Effector CD4-positive, alpha-beta T cell (primary cell): ENCODE measurements at regions not wholly inside any gene's neighbourhood (a gene's known extent, or its start where the extent isn't known, plus 50 kb on each side); places are given as distances from the start of the nearest gene placed in this dataset.
"Not testable (repeated sequence)": the region's sequence is repeated elsewhere in the genome, so short reads cannot be mapped to it uniquely, and the experiment has no call there.

Experiments
- DNase-seq: peaks from one replicate; pipeline ENCODE4 v3.0.0-alpha.2; 2020

- DNase-seq, result no peak
Observed at GRCh38 chr11:37858398-37858797, 1260.4 kb upstream of the RAG2 start.

- no peak for DNase-seq
Observed at GRCh38 chr11:37857726-37858125, 1259.7 kb upstream of the RAG2 start.

- DNase-seq, result no peak
Observed at GRCh38 chr11:37849706-37850105, 1251.7 kb upstream of the RAG2 start.

GRCh38 chr11:37843603-37844002, 1245.6 kb upstream of the RAG2 start:
- DNase-seq, result no peak

GRCh38 chr11:37841016-37841415, 1243.0 kb upstream of the RAG2 start:
- DNase-seq, result no peak

- not testable (repeated sequence) for DNase-seq
Observed at GRCh38 chr11:37840345-37840744, 1242.3 kb upstream of the RAG2 start.

GRCh38 chr11:37830529-37830928, 1232.5 kb upstream of the RAG2 start:
- DNase-seq, result no peak

GRCh38 chr11:37817727-37818270, 1219.8 kb upstream of the RAG2 start:
- no peak for DNase-seq

- no peak for DNase-seq
Observed at GRCh38 chr11:37812281-37812880, 1214.3 kb upstream of the RAG2 start.

GRCh38 chr11:37811349-37811748, 1213.3 kb upstream of the RAG2 start:
- no peak for DNase-seq

- DNase-seq, result no peak
Observed at GRCh38 chr11:37804666-37805065, 1206.6 kb upstream of the RAG2 start.

- DNase-seq, result no peak
Observed at GRCh38 chr11:37788141-37788877, 1190.3 kb upstream of the RAG2 start.

- no peak for DNase-seq
Observed at GRCh38 chr11:37786214-37786755, 1188.2 kb upstream of the RAG2 start.

GRCh38 chr11:37774441-37774840, 1176.4 kb upstream of the RAG2 start:
- DNase-seq, result no peak

GRCh38 chr11:37770145-37770544, 1172.1 kb upstream of the RAG2 start:
- DNase-seq, result no peak

GRCh38 chr11:37762079-37762478, 1164.0 kb upstream of the RAG2 start:
- DNase-seq, result no peak

- no peak for DNase-seq
Observed at GRCh38 chr11:37755521-37755920, 1157.5 kb upstream of the RAG2 start.

GRCh38 chr11:37748641-37749040, 1150.6 kb upstream of the RAG2 start:
- DNase-seq, result no peak

GRCh38 chr11:37747121-37747520, 1149.1 kb upstream of the RAG2 start:
- no peak for DNase-seq

- DNase-seq, result no peak
Observed at GRCh38 chr11:37727371-37727770, 1129.3 kb upstream of the RAG2 start.

- no peak for DNase-seq
Observed at GRCh38 chr11:37724315-37724714, 1126.3 kb upstream of the RAG2 start.

- no peak for DNase-seq
Observed at GRCh38 chr11:37721485-37721884, 1123.4 kb upstream of the RAG2 start.

- no peak for DNase-seq
Observed at GRCh38 chr11:37718431-37718999, 1120.5 kb upstream of the RAG2 start.

- no peak for DNase-seq
Observed at GRCh38 chr11:37712251-37712650, 1114.2 kb upstream of the RAG2 start.
